LNCAP (cell line): ENCODE measurements at regions not wholly inside any gene's neighbourhood (a gene's known extent, or its start where the extent isn't known, plus 50 kb on each side); places are given as distances from the start of the nearest gene placed in this dataset.

Experiments used
- CTCF ChIP-seq: fragments of 450-650 bp; IDR thresholded peaks from 2 replicates; pipeline ENCODE4 v1.5.1; 2017; ENCODE audit warnings: mild to moderate bottlenecking

GRCh38 chr2:177147093-177147694 lies 65.4 kb upstream of the HNRNPA3 start:
- peak; percentile 52 for TF ChIP-seq CTCF

- no peak for TF ChIP-seq CTCF
Observed at GRCh38 chr2:177147834-177148445, 64.7 kb upstream of the HNRNPA3 start.

GRCh38 chr2:177148477-177149154 lies 64.0 kb upstream of the HNRNPA3 start:
- peak; percentile 84 for TF ChIP-seq CTCF

GRCh38 chr2:177149155-177149503 lies 63.5 kb upstream of the HNRNPA3 start:
- no peak; the same call in 1 of the 2 replicates for TF ChIP-seq CTCF

GRCh38 chr2:177153805-177154204 lies 58.8 kb upstream of the HNRNPA3 start:
- no peak for TF ChIP-seq CTCF

- no peak for TF ChIP-seq CTCF
Observed at GRCh38 chr2:177154809-177155208, 57.8 kb upstream of the HNRNPA3 start.

- TF ChIP-seq CTCF: no peak
Observed at GRCh38 chr2:177155631-177156030, 57.0 kb upstream of the HNRNPA3 start.
